ENCODE measurements at regions not wholly inside any gene's neighbourhood (a gene's known extent, or its start where the extent isn't known, plus 50 kb on each side); places are given as distances from the start of the nearest gene placed in this dataset.

DNA sequence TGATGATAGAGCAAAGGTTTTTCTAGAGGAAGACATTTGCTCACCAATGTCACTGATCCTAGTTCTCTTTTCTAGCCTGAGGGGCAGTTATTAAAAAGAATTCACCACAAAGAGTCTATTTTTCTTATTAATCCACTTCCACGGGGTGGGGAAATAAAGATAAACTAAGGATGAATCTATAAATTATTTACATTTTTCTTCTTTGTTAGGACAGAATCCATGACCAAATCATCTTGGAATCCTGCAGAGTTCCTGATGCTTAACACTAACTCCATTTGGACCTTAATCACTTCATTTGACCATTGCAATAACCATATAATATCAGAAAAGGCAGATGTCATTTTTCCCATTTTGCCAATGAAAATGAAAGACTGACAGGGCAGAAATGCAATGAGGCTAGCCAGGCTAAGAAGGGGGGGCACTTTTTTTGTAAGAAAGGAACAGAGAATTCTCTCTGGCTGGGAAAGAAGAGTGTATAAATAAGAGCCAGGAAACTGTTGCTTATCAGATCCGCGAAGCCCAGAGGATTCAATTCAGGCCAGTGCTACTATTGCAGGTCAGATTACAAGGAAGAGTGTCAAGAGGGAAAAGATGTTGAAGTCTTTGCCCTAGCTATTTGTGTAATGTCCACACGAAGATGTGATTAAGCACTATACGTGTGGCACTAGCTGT is 433.2 kb downstream of the TNS3 start:
- intact Hi-C loops (cut with micrococcal nuclease), result no loop called here

DNA sequence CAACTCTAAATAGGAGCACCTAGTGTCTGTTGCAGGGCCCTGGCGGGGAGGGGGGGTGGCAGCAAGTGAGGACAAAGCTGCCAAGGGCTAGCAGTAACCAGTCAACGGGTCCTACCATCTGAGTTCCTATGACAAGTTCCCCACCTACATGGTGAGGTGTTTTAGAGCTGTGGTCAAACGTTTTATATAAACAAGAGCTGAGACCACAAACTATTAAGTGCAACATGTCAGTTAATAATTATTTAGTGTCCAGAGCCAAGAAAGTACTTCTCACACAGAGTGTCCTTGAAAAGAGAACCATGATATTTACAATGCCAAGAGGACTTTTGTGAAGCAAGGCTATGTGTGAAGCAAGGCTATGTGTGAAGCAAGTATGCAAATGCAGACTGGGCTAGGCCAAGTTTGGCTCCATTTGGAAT is 434.7 kb downstream of the TNS3 start:
- intact Hi-C loops (cut with micrococcal nuclease), result no loop called here

DNA sequence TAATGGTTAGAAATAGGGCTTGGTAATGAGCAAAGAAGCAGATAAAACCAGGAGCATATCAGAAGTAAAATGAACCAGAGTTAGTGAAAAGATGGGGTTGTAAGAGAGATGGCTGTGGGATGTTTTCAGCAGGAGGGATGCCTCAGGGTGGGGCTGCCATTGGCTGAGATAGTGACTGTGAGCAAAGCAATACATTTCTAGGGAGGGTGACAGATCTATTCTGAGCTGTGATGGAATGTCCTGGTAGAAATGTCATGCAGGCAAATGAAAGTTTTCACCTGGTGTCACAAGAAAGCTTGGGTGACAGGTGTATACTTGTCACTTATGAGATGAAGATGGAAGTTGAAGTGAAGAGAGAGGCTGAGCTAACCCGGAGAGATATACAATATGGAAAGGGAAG is 435.9 kb downstream of the TNS3 start:
- intact Hi-C loops (cut with micrococcal nuclease), result no loop called here

GRCh38 chr7:47145186-47145725 is 436.7 kb downstream of the TNS3 start:
- intact Hi-C loops (cut with micrococcal nuclease), result no loop called here

DNA sequence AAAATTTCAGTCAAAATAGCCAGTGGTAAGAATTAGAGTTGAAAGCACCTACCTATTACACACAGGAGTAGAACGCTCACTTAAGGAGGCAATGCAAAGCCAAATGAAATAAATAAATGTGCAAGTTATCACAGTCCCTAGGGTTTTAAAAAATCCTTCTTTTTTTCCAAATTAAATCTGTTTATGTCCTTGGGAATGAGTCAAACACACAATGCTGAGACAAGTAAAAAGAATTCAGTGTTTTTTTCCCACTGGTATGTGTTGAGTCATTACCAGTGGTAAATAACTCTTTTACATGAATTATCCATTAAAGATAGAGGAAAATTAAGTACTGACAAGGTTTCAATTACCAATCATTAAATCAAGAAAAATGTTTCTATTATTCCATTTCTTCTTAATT is 438.6 kb downstream of the TNS3 start:
- intact Hi-C loops (cut with micrococcal nuclease), result no loop called here

- intact Hi-C loops (cut with micrococcal nuclease), result no loop called here
Observed at GRCh38 chr7:47142867-47143175, 439.1 kb downstream of the TNS3 start.

- intact Hi-C loops (cut with micrococcal nuclease), result no loop called here
Observed at GRCh38 chr7:47142169-47142866, 439.6 kb downstream of the TNS3 start.

GRCh38 chr7:47132471-47132870 is 449.4 kb downstream of the TNS3 start:
- intact Hi-C loops (cut with micrococcal nuclease), result no loop called here

DNA sequence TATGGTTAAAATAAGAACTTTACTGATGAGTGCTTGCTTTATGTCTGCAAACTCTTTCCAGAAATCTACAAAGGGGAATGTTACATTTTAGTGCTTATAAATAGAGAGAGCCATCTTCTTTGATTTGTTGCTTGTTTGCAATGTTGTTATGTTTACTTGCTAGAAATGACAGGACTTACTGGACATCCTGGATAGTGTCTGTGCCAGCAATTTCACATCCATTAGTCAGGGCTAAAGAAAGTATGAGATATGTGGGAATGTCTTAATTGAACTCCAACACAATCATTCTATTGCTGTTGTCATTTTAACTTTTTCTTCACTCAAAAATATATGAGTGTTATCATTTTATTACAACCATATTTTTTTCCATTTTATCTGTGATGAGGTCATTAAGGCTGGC is 453.2 kb downstream of the TNS3 start:
- intact Hi-C loops (cut with micrococcal nuclease), result no loop called here

DNA sequence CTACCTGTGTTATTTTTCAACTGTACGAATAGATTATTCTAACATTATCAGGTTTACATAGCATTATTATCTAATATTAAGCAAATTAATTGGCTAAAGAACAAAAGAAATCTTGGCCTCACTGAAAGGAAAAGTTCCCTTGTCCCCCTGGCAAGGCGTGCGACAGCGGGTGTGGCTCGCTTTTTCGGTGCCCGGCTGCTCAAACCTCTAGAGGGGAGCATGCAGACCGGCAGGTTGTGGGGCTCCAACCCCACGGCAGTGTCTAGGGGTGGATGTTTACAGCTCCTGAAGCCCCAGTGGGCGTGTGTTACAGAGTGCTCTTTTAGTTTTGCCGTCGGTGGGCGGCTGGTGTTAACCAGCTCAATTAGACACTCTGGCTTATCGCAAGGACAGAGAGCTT is 456.4 kb downstream of the TNS3 start:
- intact Hi-C loops (cut with micrococcal nuclease), result no loop called here

DNA sequence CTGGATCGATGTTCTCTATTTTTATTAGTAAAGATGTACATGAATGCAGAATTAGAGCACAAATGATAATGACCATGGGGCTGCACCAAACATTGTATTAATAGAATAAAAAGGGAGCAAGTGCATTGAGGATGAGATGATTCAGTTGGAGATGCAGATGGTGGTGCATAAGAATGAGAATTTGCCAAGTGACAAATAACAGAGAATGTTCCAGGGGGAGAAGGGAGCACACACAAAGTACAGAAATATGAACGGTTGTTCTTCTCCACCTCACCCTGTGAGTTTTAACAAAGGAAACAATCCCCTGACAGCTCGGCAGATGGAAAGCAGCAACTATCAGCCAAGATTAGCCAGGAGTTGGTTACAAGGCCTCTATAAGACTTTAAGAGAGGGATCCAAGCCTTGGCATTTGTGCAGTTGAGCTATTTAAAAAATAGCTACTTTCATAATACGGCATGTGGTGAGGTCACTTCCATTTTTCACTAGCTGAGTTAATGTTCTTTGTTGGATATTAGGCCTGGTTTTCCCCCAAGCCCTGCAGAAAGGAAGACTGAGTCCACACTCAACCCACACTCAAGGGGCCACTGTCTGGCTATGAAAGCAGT is 462.5 kb downstream of the TNS3 start:
- intact Hi-C loops (cut with micrococcal nuclease), result no loop called here

DNA sequence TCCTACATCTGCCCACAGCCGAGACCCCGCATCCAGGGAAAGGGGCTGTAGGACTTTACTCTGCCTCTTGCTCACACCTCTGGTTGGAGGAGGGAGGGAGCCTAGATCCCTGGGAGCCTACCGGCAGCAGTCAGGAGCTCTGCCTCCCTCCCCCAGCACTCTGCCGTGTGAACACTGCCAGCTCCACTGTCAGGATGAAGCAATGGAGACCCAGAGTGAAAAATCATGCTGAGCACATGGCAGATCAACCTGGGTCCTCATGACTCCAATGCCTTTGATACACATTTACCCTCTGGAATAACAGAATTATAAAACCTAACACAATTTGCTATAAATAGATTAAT is 477.7 kb downstream of the TNS3 start:
- intact Hi-C loops (cut with micrococcal nuclease), result no loop called here

- intact Hi-C loops (cut with micrococcal nuclease), result no loop called here
Observed at GRCh38 chr7:47103498-47104205, 478.3 kb downstream of the TNS3 start.

DNA sequence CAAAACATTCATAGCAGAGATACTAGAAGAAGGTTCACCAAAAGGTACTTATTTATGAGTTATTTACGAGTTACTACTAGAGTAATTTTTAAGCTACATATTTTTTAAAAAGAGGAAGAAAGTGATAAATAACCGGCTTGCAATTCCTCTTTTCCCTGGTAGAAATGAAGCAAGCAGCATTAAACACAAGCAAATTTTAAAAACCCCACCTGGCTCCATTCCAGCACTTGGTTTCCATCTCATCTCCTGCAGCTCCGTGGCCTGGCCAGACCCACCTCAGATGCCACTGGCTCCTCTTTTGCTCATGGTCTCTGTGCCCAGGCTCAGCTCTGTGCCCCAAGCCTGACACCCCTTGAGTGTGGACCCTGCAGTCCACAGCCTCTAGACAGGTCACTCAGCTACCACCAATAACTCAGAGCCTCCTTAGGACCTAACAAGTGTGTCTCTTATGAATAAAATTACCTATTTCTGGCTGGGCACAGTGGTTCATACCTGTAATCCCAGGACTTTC is 479.5 kb downstream of the TNS3 start:
- intact Hi-C loops (cut with micrococcal nuclease), result no loop called here

DNA sequence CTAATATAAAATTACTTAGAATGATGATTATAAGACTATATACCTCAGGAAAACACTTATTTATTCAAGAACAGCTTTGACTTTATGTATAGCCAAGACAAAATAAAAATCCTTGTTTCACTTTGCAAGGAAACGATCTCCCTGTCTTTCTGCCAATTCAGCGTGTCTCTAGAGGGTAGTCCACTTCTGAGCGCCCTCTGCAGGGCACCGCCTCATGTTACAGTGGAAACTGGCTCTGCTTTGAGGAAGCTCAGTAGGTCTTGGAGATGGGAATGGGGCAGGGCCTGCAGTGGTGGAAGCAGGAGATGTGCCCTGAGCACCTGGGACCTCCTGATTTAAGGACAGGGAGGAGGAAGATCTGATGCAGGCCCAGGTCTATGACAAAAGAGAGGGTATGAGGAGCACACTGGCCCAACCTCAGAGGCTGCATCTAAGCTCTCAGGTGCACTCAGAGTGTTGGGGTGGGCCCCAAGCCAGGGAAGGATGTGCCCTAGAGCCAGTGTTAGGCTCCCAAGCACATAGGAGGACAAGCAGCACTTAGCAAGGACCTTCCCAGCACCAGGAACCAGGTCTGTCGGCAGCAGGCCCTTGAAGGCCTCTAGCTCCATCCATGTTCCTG is 481.0 kb downstream of the TNS3 start:
- intact Hi-C loops (cut with micrococcal nuclease), result no loop called here

GRCh38 chr7:47100148-47100816 is 481.6 kb downstream of the TNS3 start:
- intact Hi-C loops (cut with micrococcal nuclease), result no loop called here

- intact Hi-C loops (cut with micrococcal nuclease), result no loop called here
Observed at GRCh38 chr7:47097431-47097830, 484.5 kb downstream of the TNS3 start.

GRCh38 chr7:47095946-47096345 is 486.0 kb downstream of the TNS3 start:
- intact Hi-C loops (cut with micrococcal nuclease), result no loop called here

DNA sequence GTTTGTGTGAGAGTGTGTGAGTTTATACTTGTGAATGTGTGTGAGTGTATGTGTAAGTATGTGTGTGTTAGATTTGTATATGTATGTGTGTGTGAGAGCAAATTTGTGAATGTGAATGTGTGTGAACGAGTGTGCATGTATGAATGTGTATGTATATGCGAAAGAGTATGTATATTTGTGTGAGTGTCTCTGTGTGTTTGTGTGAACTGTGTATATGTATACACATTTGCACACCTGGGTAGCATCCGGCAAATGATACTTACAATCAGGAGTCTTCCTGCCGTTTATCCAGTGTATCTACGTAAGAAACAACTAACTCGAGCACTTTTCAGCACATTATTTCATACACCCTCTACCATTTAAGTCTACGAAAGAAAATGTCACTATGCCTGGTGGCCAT is 487.4 kb downstream of the TNS3 start:
- intact Hi-C loops (cut with micrococcal nuclease), result no loop called here

DNA sequence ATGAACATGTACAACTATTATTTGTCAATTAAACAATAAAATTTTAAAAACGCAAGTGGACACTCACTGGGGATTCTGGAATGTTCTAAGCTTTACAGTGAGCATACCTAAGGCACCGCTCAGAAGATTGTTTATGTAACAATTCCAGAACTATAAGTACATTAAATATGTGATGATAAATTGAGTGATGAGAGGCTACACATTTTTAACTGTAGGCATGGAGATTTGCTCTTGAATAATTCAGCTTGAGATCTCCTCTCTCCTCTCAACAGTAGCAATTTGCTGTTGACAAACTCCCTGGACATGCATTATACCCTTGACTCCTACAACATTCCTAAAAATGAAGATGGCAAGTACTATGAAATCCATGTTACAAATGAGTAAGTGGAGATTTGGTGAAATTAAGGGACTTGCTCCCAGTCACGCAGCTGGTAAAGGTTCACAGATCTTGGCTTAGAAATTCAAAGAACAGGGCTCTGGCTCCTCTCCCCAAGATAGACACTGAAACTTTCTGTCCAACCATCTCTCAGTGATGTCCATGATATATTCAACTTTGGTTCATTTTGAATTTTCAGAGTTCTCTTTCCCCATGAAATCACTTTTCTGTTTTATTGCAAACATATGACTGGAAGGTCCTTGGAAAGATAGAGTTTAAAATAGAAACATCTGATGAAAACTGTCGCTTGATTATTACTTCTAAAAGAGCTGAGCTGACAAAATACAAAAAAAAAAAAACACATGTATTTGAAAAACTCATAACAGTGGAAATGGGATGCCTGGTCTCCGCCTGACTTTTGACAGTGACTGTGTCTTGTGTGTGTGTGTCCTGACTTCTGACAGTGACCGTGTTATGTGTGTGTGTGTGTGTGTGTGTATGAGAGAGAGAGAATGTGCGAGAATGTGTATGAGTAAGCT is 488.3 kb downstream of the TNS3 start:
- intact Hi-C loops (cut with micrococcal nuclease), result no loop called here

Data from T-helper 2 cell treated with Interferon-gamma antibody and Interleukin-4, amounts not matched to agents 100 ng/mL and 5 ng/mL, for 36 hours (primary cell).